ENCODE measurements at regions not wholly inside any gene's neighbourhood (a gene's known extent, or its start where the extent isn't known, plus 50 kb on each side); places are given as distances from the start of the nearest gene placed in this dataset.
A peak's percentile ranks its signal among the peaks of the same experiment; 100 is the strongest.

- Histone ChIP-seq H3K9me3 (ENCODE audit: low read depth) (no peaks in the 10 kb centered on the region), H2AFZ (replicated peaks) (no peak overlapping the region), H3K79me2 (ENCODE audit: low read depth) (no peaks in the 10 kb centered on the region), H3F3A (ENCODE audit: low read depth) (no peaks in the 10 kb centered on the region), H3K27me3 (no peaks in the 10 kb centered on the region), H3K4me3 (no peak overlapping the region), H4K20me1 (ENCODE audit: low read depth) (no peaks in the 10 kb centered on the region), H3K36me3 (no peaks in the 10 kb centered on the region), H3K4me1 (no peaks in the 10 kb centered on the region), H3K9ac (no peak overlapping the region), H3K27ac (no peak overlapping the region), H3K4me2 (no peak overlapping the region)
- Mint-ChIP-seq H3K27ac (no peak overlapping the region), H3K27me3 (ENCODE audit: insufficient read depth, low read depth) (no peaks in the 10 kb centered on the region), H3K9me3 (no peaks in the 10 kb centered on the region), H3K36me3 (no peaks in the 10 kb centered on the region), H3K4me3 (no peak overlapping the region), H3K4me1 (peaks cover 6% of the 10 kb centered on the region)
- TF ChIP-seq EZH2phosphoT487 (IDR thresholded peaks at IDR 0.05) (no peak), CTCF (IDR thresholded peaks at IDR 0.05) (no peak), EZH2 (IDR thresholded peaks at IDR 0.05) (no peak)
- no peak for DNase-seq (ENCODE audit: low spot score)
Observed at GRCh38 chr18:44562986-44563385, 117.7 kb upstream of the SETBP1 start.

GRCh38 chr18:44564922-44565321 lies 115.8 kb upstream of the SETBP1 start:
- H2AFZ ChIP-seq (replicated peaks) = peak overlapping the region; percentile 23

GRCh38 chr18:44568342-44568741 lies 112.3 kb upstream of the SETBP1 start:
- Mint-ChIP-seq H3K27me3 (ENCODE audit: insufficient read depth, low read depth) (no peaks in the 10 kb centered on the region), H3K4me3 (no peak overlapping the region), H3K27ac (no peak overlapping the region), H3K9me3 (no peaks in the 10 kb centered on the region), H3K36me3 (no peaks in the 10 kb centered on the region), H3K4me1 (peaks cover 6% of the 10 kb centered on the region)
- Histone ChIP-seq H3K4me1 (no peaks in the 10 kb centered on the region), H3K79me2 (ENCODE audit: low read depth) (no peaks in the 10 kb centered on the region), H3K36me3 (no peaks in the 10 kb centered on the region), H3K9me3 (ENCODE audit: low read depth) (no peaks in the 10 kb centered on the region), H3F3A (ENCODE audit: low read depth) (no peaks in the 10 kb centered on the region), H4K20me1 (ENCODE audit: low read depth) (no peaks in the 10 kb centered on the region), H3K4me2 (no peak overlapping the region), H3K9ac (no peak overlapping the region), H3K27me3 (no peaks in the 10 kb centered on the region), H3K27ac (no peak overlapping the region), H2AFZ (replicated peaks) (no peak overlapping the region), H3K4me3 (no peak overlapping the region)
- DNase-seq (ENCODE audit: low spot score) = no peak
- TF ChIP-seq EZH2 (IDR thresholded peaks at IDR 0.05) = no peak
- TF ChIP-seq EZH2phosphoT487 (IDR thresholded peaks at IDR 0.05) = no peak
- no peak for TF ChIP-seq CTCF (IDR thresholded peaks at IDR 0.05)

More at GRCh38 chr18:44564922-44565321, 115.8 kb upstream of the SETBP1 start:
- H3K4me3 Mint-ChIP-seq = no peak overlapping the region
- H3K4me2 ChIP-seq = no peak overlapping the region
- H4K20me1 ChIP-seq (ENCODE audit: low read depth) = no peaks in the 10 kb centered on the region
- H3K27me3 Mint-ChIP-seq (ENCODE audit: insufficient read depth, low read depth) = no peaks in the 10 kb centered on the region
- no peaks in the 10 kb centered on the region for H3F3A ChIP-seq (ENCODE audit: low read depth)
- H3K4me1 Mint-ChIP-seq = peaks cover 6% of the 10 kb centered on the region
- no peaks in the 10 kb centered on the region for H3K79me2 ChIP-seq (ENCODE audit: low read depth)
- H3K9ac ChIP-seq = no peak overlapping the region
- no peak overlapping the region for H3K27ac Mint-ChIP-seq
- H3K9me3 Mint-ChIP-seq = no peaks in the 10 kb centered on the region
- no peak overlapping the region for H3K27ac ChIP-seq
- no peaks in the 10 kb centered on the region for H3K9me3 ChIP-seq (ENCODE audit: low read depth)
- H3K27me3 ChIP-seq = no peaks in the 10 kb centered on the region
- peak; percentile 19 for DNase-seq (ENCODE audit: low spot score)
- no peaks in the 10 kb centered on the region for H3K36me3 ChIP-seq
- no peaks in the 10 kb centered on the region for H3K4me1 ChIP-seq
- no peaks in the 10 kb centered on the region for H3K36me3 Mint-ChIP-seq
- TF ChIP-seq EZH2 (IDR thresholded peaks at IDR 0.05) = no peak
- TF ChIP-seq CTCF (IDR thresholded peaks at IDR 0.05) = no peak
- TF ChIP-seq EZH2phosphoT487 (IDR thresholded peaks at IDR 0.05) = no peak
- H3K4me3 ChIP-seq = no peak overlapping the region

Measured in neural progenitor cell (in vitro differentiated cells).